Uterus (tissue), 3 donors: ENCODE measurements at regions not wholly inside any gene's neighbourhood (a gene's known extent, or its start where the extent isn't known, plus 50 kb on each side); places are given as distances from the start of the nearest gene placed in this dataset.
"Not testable (repeated sequence)": the region's sequence is repeated elsewhere in the genome, so short reads cannot be mapped to it uniquely, and the experiment has no call there.

Experiments
- DNase-seq, 2 donors: peaks; one replicate each; pipeline ENCODE4 v3.0.0-alpha.2; 2019 to 2020
- H3K27ac ChIP-seq, 2 donors: fragments of 200-600 bp; sonication (generic); 1 replicate in 1 of 2; 2 replicates in 1 of 2; pipeline ENCODE4 v1.5.1; 2016 to 2018
- H3K27me3 ChIP-seq, 2 donors: fragments of 200-600 bp; sonication (generic); one replicate each; pipeline ENCODE4 v1.5.1; 2018 to 2019; ENCODE audit warnings: control low read depth in 1 of 2
- H3K36me3 ChIP-seq, 2 donors: fragments of 200-600 bp; sonication (generic); one replicate each; pipeline ENCODE4 v1.5.1; 2019; ENCODE audit warnings: control low read depth in 1 of 2
- H3K4me1 ChIP-seq, 2 donors: fragments of 200-600 bp; sonication (generic); one replicate each; pipeline ENCODE4 v1.5.1; 2018 to 2019; ENCODE audit warnings: control low read depth in 1 of 2
- H3K4me3 ChIP-seq, 2 donors: fragments of 200-600 bp; sonication (generic); 1 replicate in 1 of 2; 2 replicates in 1 of 2; pipeline ENCODE4 v1.5.1; 2018 to 2019; ENCODE audit warnings: mild to moderate bottlenecking in 1 of 2
- H3K9me3 ChIP-seq, 2 donors: fragments of 200-600 bp; sonication (generic); one replicate each; pipeline ENCODE4 v1.5.1; 2019; ENCODE audit warnings: control low read depth in 1 of 2
- POLR2A ChIP-seq, 2 donors: fragments of 450-650 bp; IDR thresholded peaks; one replicate each; pipeline ENCODE4 v1.6.1; 2016; ENCODE audit warnings: antibody characterized with exemption in 2 of 2, mild to moderate bottlenecking in 1 of 2, moderate library complexity in 1 of 2
- intact Hi-C: fragments of 100-400 bp; cut with DNase I; formaldehyde crosslinking; loops from one replicate; pipeline ENCODE4 v1.15.1; 2023; ENCODE audit warnings: low total_unique reads
- TF ChIP-seq, protein P1 (sequence below), 4 experiments: fragments of 200-600 bp in 2 of 4; fragments of 450-650 bp in 2 of 4; sonication (generic) in 2 of 4; IDR thresholded peaks; one replicate each; pipeline ENCODE4 v1.5.1; 2016 to 2019; ENCODE audit warnings: antibody characterized with exemption in 4 of 4, mild to moderate bottlenecking in 2 of 4, moderate library complexity in 1 of 4
- donor health status: DM: yes; HTN: yes; CAD: no.

DNA sequence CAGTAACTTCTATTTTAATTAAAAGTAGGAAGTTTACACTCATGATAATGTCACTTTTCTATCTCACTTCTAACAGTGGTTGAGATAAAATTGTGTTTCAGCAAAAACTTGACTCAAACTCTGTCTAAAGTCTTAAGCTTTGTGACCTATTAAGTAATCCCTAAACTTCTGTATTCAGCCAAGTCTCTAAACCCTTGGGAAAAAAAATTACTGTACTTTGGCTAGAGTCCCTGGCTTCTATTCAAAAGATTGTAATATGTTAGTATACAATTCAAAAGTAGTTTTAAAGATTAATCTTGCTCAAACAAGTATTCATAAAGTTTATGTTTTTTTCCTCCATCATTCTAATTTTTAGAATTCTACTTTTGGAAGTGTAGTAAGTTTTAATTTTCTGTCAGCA is 1248.8 kb downstream of the UQCRFS1 start:
- intact Hi-C loops: no loop called here
- Histone ChIP-seq H3K9me3 (no peaks in the 10 kb centered on the region), H3K4me3 (no peak overlapping the region), H3K27ac (no peak overlapping the region), H3K4me1 (no peaks in the 10 kb centered on the region), H3K36me3 (no peaks in the 10 kb centered on the region), H3K27me3 (no peaks in the 10 kb centered on the region)
- DNase-seq: no peak
- TF ChIP-seq, protein P1, sequence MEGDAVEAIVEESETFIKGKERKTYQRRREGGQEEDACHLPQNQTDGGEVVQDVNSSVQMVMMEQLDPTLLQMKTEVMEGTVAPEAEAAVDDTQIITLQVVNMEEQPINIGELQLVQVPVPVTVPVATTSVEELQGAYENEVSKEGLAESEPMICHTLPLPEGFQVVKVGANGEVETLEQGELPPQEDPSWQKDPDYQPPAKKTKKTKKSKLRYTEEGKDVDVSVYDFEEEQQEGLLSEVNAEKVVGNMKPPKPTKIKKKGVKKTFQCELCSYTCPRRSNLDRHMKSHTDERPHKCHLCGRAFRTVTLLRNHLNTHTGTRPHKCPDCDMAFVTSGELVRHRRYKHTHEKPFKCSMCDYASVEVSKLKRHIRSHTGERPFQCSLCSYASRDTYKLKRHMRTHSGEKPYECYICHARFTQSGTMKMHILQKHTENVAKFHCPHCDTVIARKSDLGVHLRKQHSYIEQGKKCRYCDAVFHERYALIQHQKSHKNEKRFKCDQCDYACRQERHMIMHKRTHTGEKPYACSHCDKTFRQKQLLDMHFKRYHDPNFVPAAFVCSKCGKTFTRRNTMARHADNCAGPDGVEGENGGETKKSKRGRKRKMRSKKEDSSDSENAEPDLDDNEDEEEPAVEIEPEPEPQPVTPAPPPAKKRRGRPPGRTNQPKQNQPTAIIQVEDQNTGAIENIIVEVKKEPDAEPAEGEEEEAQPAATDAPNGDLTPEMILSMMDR (IDR thresholded peaks at IDR 0.05): no peak
- no peak for TF ChIP-seq POLR2A (IDR thresholded peaks at IDR 0.05)

DNA sequence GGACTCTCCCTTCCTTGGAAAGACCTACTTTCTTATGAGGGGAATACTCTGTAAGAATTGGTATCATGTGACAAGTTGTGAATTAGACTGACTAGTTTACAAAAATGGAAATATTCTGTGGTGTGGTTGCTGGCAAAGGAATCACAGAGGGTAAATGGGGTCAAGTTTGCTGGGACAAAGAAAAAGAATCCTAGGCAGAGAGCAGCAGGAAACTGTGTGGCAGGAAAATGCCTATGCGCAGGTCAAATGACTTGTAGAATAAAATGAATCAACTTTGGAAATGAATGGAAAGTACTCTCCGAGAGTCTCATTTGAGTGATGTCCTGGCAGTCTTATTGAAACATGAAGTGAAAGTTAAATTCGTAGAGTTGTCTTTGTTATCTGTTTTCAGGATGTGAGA is 1250.7 kb downstream of the UQCRFS1 start:
- intact Hi-C loops: no loop called here
- H3K4me3 ChIP-seq: no peak overlapping the region
- no peaks in the 10 kb centered on the region for H3K36me3 ChIP-seq
- no peak overlapping the region for H3K27ac ChIP-seq
- no peaks in the 10 kb centered on the region for H3K4me1 ChIP-seq
- no peaks in the 10 kb centered on the region for H3K27me3 ChIP-seq
- TF ChIP-seq, protein P1 (IDR thresholded peaks at IDR 0.05): no peak
- no peak for TF ChIP-seq POLR2A (IDR thresholded peaks at IDR 0.05)
- DNase-seq: no peak
- H3K9me3 ChIP-seq: no peaks in the 10 kb centered on the region

DNA sequence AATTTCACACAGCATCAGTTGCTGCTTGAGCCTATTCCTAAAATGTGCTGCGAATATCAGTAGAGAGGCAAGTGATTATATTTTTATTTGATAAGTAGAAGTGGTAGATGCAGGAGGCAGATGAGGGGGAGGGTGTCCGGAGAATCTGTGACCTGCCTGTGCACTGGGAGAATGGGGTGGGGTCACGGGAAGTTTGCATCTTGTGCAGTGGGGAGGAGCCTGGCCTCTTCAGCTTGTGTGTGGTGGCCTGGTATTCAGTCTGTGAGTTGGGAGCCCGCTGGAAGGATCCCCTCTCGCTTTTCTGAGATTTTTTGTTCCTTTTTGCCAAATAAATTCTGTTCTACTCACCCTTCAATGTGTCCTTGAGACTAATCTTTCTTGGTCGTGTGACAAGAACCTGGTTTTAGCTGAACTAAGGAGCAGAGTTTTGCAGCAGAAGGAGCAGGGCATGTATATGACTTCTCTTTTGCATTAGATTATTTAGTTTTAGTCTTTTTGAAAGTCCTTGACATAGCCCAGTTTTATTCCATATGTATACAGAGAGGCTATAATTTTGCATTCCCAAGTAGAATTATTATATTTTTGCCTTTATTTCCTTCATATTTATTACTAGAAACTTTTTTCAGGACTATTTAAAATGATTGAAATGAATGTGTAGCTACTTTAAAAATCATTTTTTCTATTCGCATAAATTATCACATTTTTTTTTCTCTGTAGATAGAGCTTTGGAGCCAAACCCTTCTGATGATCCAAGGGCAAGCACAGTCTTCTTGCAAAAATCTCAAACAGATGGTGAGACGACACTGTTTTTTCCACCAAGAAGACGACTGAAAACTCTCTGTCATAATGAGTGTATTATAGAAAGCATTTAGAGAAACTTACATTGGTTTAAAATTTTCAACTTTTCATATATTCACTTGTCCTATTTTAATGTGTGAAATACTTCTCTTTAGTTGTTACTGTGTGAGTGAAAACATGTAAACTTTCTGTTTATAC is 1257.2 kb downstream of the UQCRFS1 start:
- no peak for DNase-seq
- Histone ChIP-seq H3K9me3 (no peaks in the 10 kb centered on the region), H3K27me3 (no peaks in the 10 kb centered on the region), H3K27ac (no peak overlapping the region), H3K4me3 (no peak overlapping the region), H3K4me1 (no peaks in the 10 kb centered on the region), H3K36me3 (no peaks in the 10 kb centered on the region)
- intact Hi-C loops: no loop called here
- TF ChIP-seq POLR2A (IDR thresholded peaks at IDR 0.05): no peak
- TF ChIP-seq, protein P1 (IDR thresholded peaks at IDR 0.05): no peak

DNA sequence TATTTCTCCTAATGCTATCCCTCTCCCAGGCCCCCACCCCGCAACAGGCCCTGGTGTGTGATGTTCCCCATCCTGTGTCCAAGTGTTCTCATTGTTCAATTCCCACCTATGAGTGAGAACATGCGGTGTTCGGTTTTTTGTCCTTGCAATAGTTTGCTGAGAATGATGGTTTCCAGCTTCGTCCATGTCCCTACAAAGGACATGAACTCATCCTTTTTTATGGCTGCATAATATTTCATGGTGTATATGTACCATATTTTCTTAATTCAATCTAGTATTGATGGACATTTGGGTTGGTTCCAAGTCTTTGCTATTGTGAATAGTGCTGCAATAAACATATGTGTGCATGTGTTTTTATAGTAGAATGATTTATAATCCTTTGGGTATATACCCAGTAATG is 1270.3 kb downstream of the UQCRFS1 start:
- H3K9me3 ChIP-seq, DNase-seq, H3K27me3 ChIP-seq, H3K36me3 ChIP-seq, intact Hi-C loops, H3K4me1 ChIP-seq, H3K27ac ChIP-seq, H3K4me3 ChIP-seq: not testable (repeated sequence)

DNA sequence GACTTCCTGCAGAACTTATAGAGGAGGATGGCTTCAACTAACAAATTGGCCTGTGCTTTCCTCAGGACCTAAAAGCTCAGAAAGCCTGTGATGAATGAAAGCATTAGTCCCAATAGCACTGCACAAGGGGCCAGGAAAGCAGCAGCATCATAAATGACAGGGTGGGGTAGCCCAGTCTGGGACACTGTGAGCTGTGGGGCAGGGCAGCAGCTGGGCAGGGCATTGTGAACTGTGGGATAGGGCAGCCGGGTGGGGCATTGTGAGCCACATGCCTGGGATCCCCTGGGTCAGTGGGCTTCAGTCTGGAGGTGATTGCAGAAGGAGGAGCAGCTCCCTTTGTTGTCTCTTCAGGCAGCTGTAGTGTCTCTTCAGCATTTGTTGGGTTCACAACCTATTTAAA is 1276.8 kb downstream of the UQCRFS1 start:
- intact Hi-C loops: no loop called here
- no peaks in the 10 kb centered on the region for H3K4me1 ChIP-seq
- no peak overlapping the region for H3K4me3 ChIP-seq
- no peaks in the 10 kb centered on the region for H3K27me3 ChIP-seq
- no peaks in the 10 kb centered on the region for H3K9me3 ChIP-seq
- DNase-seq: no peak
- no peak overlapping the region for H3K27ac ChIP-seq
- H3K36me3 ChIP-seq: no peaks in the 10 kb centered on the region
- no peak for TF ChIP-seq POLR2A (IDR thresholded peaks at IDR 0.05)

DNA sequence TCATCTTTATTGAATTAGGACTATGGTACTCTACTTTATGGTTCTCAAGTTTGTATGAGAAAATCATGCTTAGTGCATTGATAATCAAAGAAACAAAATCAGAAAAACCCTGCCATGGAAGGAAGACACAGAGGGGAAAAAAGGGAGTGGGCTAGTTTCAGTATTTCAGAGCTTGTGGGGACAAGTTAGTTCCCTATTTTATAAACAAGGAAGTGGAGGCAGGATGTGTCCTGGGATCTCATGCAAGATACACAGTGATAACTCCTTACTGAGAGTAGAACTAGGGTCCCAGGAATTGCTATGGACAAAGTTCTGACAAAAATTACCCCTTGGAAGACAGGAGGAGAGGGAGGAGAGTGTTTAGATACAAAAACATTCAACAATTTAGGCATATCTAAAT is 1277.3 kb downstream of the UQCRFS1 start:
- H3K4me3 ChIP-seq: no peak overlapping the region
- TF ChIP-seq POLR2A (IDR thresholded peaks at IDR 0.05): no peak
- TF ChIP-seq, protein P1 (IDR thresholded peaks at IDR 0.05): no peak
- intact Hi-C loops: no loop called here
- H3K9me3 ChIP-seq: no peaks in the 10 kb centered on the region
- no peaks in the 10 kb centered on the region for H3K4me1 ChIP-seq
- no peak for DNase-seq
- no peaks in the 10 kb centered on the region for H3K36me3 ChIP-seq
- H3K27me3 ChIP-seq: no peaks in the 10 kb centered on the region
- no peak overlapping the region for H3K27ac ChIP-seq
